ENCODE measurements at regions not wholly inside any gene's neighbourhood (a gene's known extent, or its start where the extent isn't known, plus 50 kb on each side); places are given as distances from the start of the nearest gene placed in this dataset.

- no peak overlapping the region for H3K4me3 Mint-ChIP-seq
- H3K27ac Mint-ChIP-seq, result no peak overlapping the region
- DNase-seq (ENCODE audit: low spot score), result no peak
- H3K9me3 Mint-ChIP-seq, result no peaks in the 10 kb centered on the region
- no peaks in the 10 kb centered on the region for H3K27me3 Mint-ChIP-seq (ENCODE audit: low read depth)
- H3K36me3 Mint-ChIP-seq (ENCODE audit: low read depth), result no peaks in the 10 kb centered on the region
- H3K4me1 Mint-ChIP-seq (ENCODE audit: low read depth), result no peaks in the 10 kb centered on the region
These were observed 64.0 kb downstream of the BMP2 start for GRCh38 chr20:6831461-6831860.

DNA sequence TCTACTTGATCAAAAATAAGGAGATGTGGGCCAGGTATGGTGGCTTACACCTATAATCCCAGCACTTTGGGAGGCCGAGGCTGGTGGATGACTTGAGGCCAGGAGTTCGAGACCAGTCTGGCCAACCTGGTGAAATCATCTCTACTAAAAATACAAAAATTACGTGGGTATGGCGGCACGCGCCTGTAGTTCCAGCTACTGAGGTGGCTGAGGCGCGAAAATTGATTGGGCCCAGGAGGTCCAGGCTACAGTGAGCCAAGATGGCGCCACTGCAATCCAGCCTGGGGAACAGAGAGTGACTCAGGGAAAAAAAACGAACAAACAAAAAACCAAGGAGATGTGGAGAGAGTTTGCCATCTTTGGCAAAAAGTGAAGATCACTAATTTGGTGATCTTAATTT, 65.3 kb downstream of the BMP2 start:
- Mint-ChIP-seq H3K27ac (no peak overlapping the region), H3K36me3 (ENCODE audit: low read depth) (no peaks in the 10 kb centered on the region), H3K9me3 (no peaks in the 10 kb centered on the region), H3K4me1 (ENCODE audit: low read depth) (no peaks in the 10 kb centered on the region), H3K4me3 (no peak overlapping the region), H3K27me3 (ENCODE audit: low read depth) (no peaks in the 10 kb centered on the region)
- DNase-seq (ENCODE audit: low spot score), result no peak

DNA sequence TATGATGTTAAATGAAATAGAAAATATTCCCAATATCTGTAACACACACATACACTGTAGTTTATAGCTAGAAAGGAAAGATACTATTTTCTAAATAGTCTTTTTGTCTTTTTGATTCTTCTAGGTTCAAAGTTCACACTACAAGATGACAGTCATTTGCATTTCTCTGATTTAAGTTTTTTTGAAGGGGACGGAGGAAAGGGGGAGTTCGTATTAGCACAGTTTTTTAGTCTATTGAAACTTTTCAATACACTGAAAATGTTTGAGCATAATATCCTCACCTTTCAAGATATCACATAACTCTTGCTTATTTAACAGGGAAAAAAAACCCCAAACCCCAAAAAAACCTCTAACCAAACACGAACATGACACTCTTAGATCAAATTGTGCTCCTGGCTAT, 68.1 kb downstream of the BMP2 start:
- no peak overlapping the region for H3K4me3 Mint-ChIP-seq
- H3K27me3 Mint-ChIP-seq (ENCODE audit: low read depth), result no peaks in the 10 kb centered on the region
- H3K4me1 Mint-ChIP-seq (ENCODE audit: low read depth), result no peaks in the 10 kb centered on the region
- no peak overlapping the region for H3K27ac Mint-ChIP-seq
- DNase-seq (ENCODE audit: low spot score), result no peak
- H3K36me3 Mint-ChIP-seq (ENCODE audit: low read depth), result no peaks in the 10 kb centered on the region
- no peaks in the 10 kb centered on the region for H3K9me3 Mint-ChIP-seq

DNA sequence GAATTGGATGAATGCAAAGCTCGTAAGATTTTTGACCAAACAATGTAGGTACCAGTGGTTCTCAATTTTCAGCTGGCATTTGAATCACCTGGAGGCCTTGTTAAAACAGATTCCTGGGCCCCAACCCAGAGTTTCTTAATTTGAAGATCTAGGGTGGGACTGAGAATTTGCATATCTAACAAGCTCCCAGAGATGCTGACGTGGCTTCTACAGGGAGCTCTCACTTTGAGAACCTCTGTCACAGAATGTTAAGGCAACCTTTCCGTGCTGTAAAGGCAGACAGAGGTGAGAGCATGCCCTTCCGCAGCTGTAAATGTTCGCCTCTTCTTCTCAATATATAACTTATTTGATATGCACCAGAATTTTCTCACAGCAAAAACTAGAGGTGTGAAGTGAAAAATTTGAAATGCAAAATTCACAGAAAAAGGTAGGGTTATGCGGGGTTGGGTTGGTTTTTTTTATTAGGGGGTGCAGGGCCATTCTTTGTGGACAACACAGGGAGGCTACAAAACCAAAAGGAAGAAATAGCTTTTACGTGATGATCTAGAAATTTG, 69.4 kb downstream of the BMP2 start:
- Mint-ChIP-seq H3K9me3 (no peaks in the 10 kb centered on the region), H3K36me3 (ENCODE audit: low read depth) (no peaks in the 10 kb centered on the region), H3K27me3 (ENCODE audit: low read depth) (no peaks in the 10 kb centered on the region), H3K4me1 (ENCODE audit: low read depth) (no peaks in the 10 kb centered on the region), H3K27ac (no peak overlapping the region), H3K4me3 (no peak overlapping the region)
- DNase-seq (ENCODE audit: low spot score), result no peak

GRCh38 chr20:6837730-6838129, 70.2 kb downstream of the BMP2 start:
- Mint-ChIP-seq H3K9me3 (no peaks in the 10 kb centered on the region), H3K4me3 (no peak overlapping the region), H3K36me3 (ENCODE audit: low read depth) (no peaks in the 10 kb centered on the region), H3K4me1 (ENCODE audit: low read depth) (no peaks in the 10 kb centered on the region), H3K27ac (no peak overlapping the region), H3K27me3 (ENCODE audit: low read depth) (no peaks in the 10 kb centered on the region)
- DNase-seq (ENCODE audit: low spot score), result no peak

GRCh38 chr20:6838181-6838826, 70.8 kb downstream of the BMP2 start:
- Mint-ChIP-seq H3K4me3 (no peak overlapping the region), H3K36me3 (ENCODE audit: low read depth) (no peaks in the 10 kb centered on the region), H3K9me3 (no peaks in the 10 kb centered on the region), H3K27ac (no peak overlapping the region), H3K27me3 (ENCODE audit: low read depth) (no peaks in the 10 kb centered on the region), H3K4me1 (ENCODE audit: low read depth) (no peaks in the 10 kb centered on the region)
- DNase-seq (ENCODE audit: low spot score), result no peak

- H3K27ac Mint-ChIP-seq, result no peak overlapping the region
These were observed 73.6 kb downstream of the BMP2 start for GRCh38 chr20:6841128-6841527.

GRCh38 chr20:6845141-6845540, 77.7 kb downstream of the BMP2 start:
- no peak for DNase-seq (ENCODE audit: low spot score)
- H3K27me3 Mint-ChIP-seq (ENCODE audit: low read depth), result no peaks in the 10 kb centered on the region
- no peak overlapping the region for H3K4me3 Mint-ChIP-seq
- H3K4me1 Mint-ChIP-seq (ENCODE audit: low read depth), result no peaks in the 10 kb centered on the region
- no peaks in the 10 kb centered on the region for H3K9me3 Mint-ChIP-seq
- H3K36me3 Mint-ChIP-seq (ENCODE audit: low read depth), result no peaks in the 10 kb centered on the region
- no peak overlapping the region for H3K27ac Mint-ChIP-seq

More at GRCh38 chr20:6841128-6841527, 73.6 kb downstream of the BMP2 start:
- no peak for DNase-seq (ENCODE audit: low spot score)
- no peaks in the 10 kb centered on the region for H3K4me1 Mint-ChIP-seq (ENCODE audit: low read depth)
- no peaks in the 10 kb centered on the region for H3K9me3 Mint-ChIP-seq
- H3K4me3 Mint-ChIP-seq, result no peak overlapping the region
- no peaks in the 10 kb centered on the region for H3K36me3 Mint-ChIP-seq (ENCODE audit: low read depth)
- no peaks in the 10 kb centered on the region for H3K27me3 Mint-ChIP-seq (ENCODE audit: low read depth)

DNA sequence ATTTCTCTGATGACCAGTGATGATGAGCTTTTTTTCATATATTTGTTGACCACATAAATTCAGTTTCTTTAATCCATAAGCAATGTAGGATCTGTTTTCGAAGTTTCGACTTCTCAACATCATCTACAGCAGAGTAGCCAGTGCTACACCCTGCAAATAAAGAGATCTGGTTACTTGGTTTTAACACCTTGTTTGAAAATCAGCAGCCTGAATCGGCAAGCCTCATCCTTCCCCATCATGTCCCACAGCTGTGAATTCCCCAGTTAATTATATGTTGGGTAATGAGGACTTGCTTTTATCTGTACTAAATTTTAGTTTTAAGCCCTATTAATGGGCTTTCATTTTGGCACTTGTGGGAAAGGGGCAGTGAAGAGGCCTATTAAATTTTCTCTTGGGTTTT, 80.6 kb downstream of the BMP2 start:
- Mint-ChIP-seq H3K9me3 (no peaks in the 10 kb centered on the region), H3K27me3 (ENCODE audit: low read depth) (no peaks in the 10 kb centered on the region), H3K4me3 (no peak overlapping the region), H3K4me1 (ENCODE audit: low read depth) (no peaks in the 10 kb centered on the region), H3K27ac (no peak overlapping the region), H3K36me3 (ENCODE audit: low read depth) (no peaks in the 10 kb centered on the region)
- DNase-seq (ENCODE audit: low spot score), result no peak

DNA sequence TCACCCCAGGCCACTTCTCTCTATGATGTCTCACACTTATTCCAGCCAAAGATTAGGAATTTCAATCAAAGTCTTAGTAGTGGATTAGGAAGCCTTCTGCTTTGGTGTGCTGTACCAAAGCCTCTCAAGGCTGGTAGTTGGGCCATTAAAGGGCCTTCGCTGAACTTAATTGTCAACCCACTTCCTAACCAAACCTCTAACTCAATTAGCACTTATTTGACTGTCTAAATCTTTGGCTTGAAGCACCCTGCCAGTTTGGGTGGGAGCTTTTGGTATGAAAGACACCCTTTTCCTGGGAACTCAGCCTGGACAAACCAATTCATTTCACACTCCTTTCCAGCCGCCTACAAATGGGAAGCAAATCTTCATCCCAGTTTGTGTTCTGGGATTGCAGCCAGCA, 81.5 kb downstream of the BMP2 start:
- no peaks in the 10 kb centered on the region for H3K27me3 Mint-ChIP-seq (ENCODE audit: low read depth)
- DNase-seq (ENCODE audit: low spot score), result no peak
- no peak overlapping the region for H3K4me3 Mint-ChIP-seq
- no peak overlapping the region for H3K27ac Mint-ChIP-seq
- H3K9me3 Mint-ChIP-seq, result no peaks in the 10 kb centered on the region
- no peaks in the 10 kb centered on the region for H3K36me3 Mint-ChIP-seq (ENCODE audit: low read depth)
- no peaks in the 10 kb centered on the region for H3K4me1 Mint-ChIP-seq (ENCODE audit: low read depth)

- Mint-ChIP-seq H3K27me3 (ENCODE audit: low read depth) (no peaks in the 10 kb centered on the region), H3K27ac (no peak overlapping the region), H3K4me1 (ENCODE audit: low read depth) (no peaks in the 10 kb centered on the region), H3K36me3 (ENCODE audit: low read depth) (no peaks in the 10 kb centered on the region), H3K9me3 (no peaks in the 10 kb centered on the region), H3K4me3 (no peak overlapping the region)
- DNase-seq (ENCODE audit: low spot score), result no peak
These were observed 83.7 kb downstream of the BMP2 start for GRCh38 chr20:6851136-6851535.

- Mint-ChIP-seq H3K27me3 (ENCODE audit: low read depth) (no peaks in the 10 kb centered on the region), H3K4me1 (ENCODE audit: low read depth) (no peaks in the 10 kb centered on the region), H3K9me3 (no peaks in the 10 kb centered on the region), H3K36me3 (ENCODE audit: low read depth) (no peaks in the 10 kb centered on the region), H3K4me3 (no peak overlapping the region), H3K27ac (no peak overlapping the region)
- no peak for DNase-seq (ENCODE audit: low spot score)
These were observed 85.0 kb downstream of the BMP2 start for GRCh38 chr20:6852478-6852877.

- DNase-seq (ENCODE audit: low spot score), result no peak
- no peak overlapping the region for H3K4me3 Mint-ChIP-seq
- H3K4me1 Mint-ChIP-seq (ENCODE audit: low read depth), result no peaks in the 10 kb centered on the region
- no peaks in the 10 kb centered on the region for H3K27me3 Mint-ChIP-seq (ENCODE audit: low read depth)
- no peak overlapping the region for H3K27ac Mint-ChIP-seq
- no peaks in the 10 kb centered on the region for H3K9me3 Mint-ChIP-seq
- H3K36me3 Mint-ChIP-seq (ENCODE audit: low read depth), result no peaks in the 10 kb centered on the region
These were observed 87.6 kb downstream of the BMP2 start for GRCh38 chr20:6855104-6855503.

DNA sequence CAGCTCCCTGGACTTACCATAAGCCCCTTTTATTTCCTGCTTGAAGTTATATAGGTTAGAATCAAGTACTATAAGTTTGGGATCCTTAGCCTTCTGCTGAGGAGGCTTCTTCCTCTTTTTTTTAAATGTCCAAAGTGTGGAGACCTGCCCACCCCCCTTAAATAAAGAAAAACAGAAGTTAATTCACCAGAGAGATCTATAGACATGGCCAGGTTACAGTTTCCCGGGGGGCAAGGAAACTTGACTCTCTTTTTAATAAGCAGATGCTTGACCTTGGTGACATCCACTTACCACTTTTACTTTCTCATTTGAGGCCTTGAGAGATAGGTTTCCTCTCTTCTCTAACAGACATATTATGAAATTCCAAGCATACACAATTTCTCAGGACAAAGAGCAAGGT, 88.3 kb downstream of the BMP2 start:
- Mint-ChIP-seq H3K4me3 (no peak overlapping the region), H3K9me3 (no peaks in the 10 kb centered on the region), H3K36me3 (ENCODE audit: low read depth) (no peaks in the 10 kb centered on the region), H3K27ac (no peak overlapping the region), H3K27me3 (ENCODE audit: low read depth) (no peaks in the 10 kb centered on the region), H3K4me1 (ENCODE audit: low read depth) (no peaks in the 10 kb centered on the region)
- no peak for DNase-seq (ENCODE audit: low spot score)

- Mint-ChIP-seq H3K36me3 (ENCODE audit: low read depth) (no peaks in the 10 kb centered on the region), H3K4me1 (ENCODE audit: low read depth) (no peaks in the 10 kb centered on the region), H3K27me3 (ENCODE audit: low read depth) (no peaks in the 10 kb centered on the region), H3K9me3 (no peaks in the 10 kb centered on the region), H3K27ac (no peak overlapping the region), H3K4me3 (no peak overlapping the region)
- DNase-seq (ENCODE audit: low spot score), result no peak
These were observed 90.4 kb downstream of the BMP2 start for GRCh38 chr20:6857927-6858326.

Data from T-helper 2 cell treated with Interferon-gamma antibody and Interleukin-4, amounts not matched to agents 5 μg/mL and 100 μg/mL, for 36 hours (primary cell).